ENCODE measurements at regions not wholly inside any gene's neighbourhood (a gene's known extent, or its start where the extent isn't known, plus 50 kb on each side); places are given as distances from the start of the nearest gene placed in this dataset.

GRCh38 chr13:50438351-50438750 is 405.1 kb downstream of the DLEU7 start:
- no peak overlapping the region for H3K4me3 ChIP-seq (ENCODE audit: low read depth, low read length)
- in situ Hi-C loops (cut with HindIII; ENCODE audit: low sequenced_read_pairs) = no loop called here
- DNase-seq (ENCODE audit: low read depth) = no peak
- TF ChIP-seq CTCF (IDR thresholded peaks at IDR 0.05; ENCODE audit: low read depth, low read length, missing control alignments) = no peak

- in situ Hi-C loops (cut with HindIII; ENCODE audit: low sequenced_read_pairs) = no loop called here
- no peak for DNase-seq (ENCODE audit: low read depth)
- no peak overlapping the region for H3K4me3 ChIP-seq (ENCODE audit: low read depth, low read length)
- no peak for TF ChIP-seq CTCF (IDR thresholded peaks at IDR 0.05; ENCODE audit: low read depth, low read length, missing control alignments)
These were observed 402.4 kb downstream of the DLEU7 start for GRCh38 chr13:50441130-50441529.

- TF ChIP-seq CTCF (IDR thresholded peaks at IDR 0.05; ENCODE audit: low read depth, low read length, missing control alignments) = no peak
- no peak overlapping the region for H3K4me3 ChIP-seq (ENCODE audit: low read depth, low read length)
- DNase-seq (ENCODE audit: low read depth) = peak; percentile 42
- in situ Hi-C loops (cut with HindIII; ENCODE audit: low sequenced_read_pairs) = no loop called here
These were observed 398.8 kb downstream of the DLEU7 start for GRCh38 chr13:50444726-50445125.

- H3K4me3 ChIP-seq (ENCODE audit: low read depth, low read length) = no peak overlapping the region
- TF ChIP-seq CTCF (IDR thresholded peaks at IDR 0.05; ENCODE audit: low read depth, low read length, missing control alignments) = no peak
- DNase-seq (ENCODE audit: low read depth) = no peak
- in situ Hi-C loops (cut with HindIII; ENCODE audit: low sequenced_read_pairs) = no loop called here
These were observed 396.9 kb downstream of the DLEU7 start for GRCh38 chr13:50446611-50447010.

- TF ChIP-seq CTCF (IDR thresholded peaks at IDR 0.05; ENCODE audit: low read depth, low read length, missing control alignments) = no peak
- in situ Hi-C loops (cut with HindIII; ENCODE audit: low sequenced_read_pairs) = no loop called here
- no peak overlapping the region for H3K4me3 ChIP-seq (ENCODE audit: low read depth, low read length)
- DNase-seq (ENCODE audit: low read depth) = no peak
These were observed 394.9 kb downstream of the DLEU7 start for GRCh38 chr13:50448535-50448998.

- no peak for TF ChIP-seq CTCF (IDR thresholded peaks at IDR 0.05; ENCODE audit: low read depth, low read length, missing control alignments)
- no peak for DNase-seq (ENCODE audit: low read depth)
- H3K4me3 ChIP-seq (ENCODE audit: low read depth, low read length) = no peak overlapping the region
- in situ Hi-C loops (cut with HindIII; ENCODE audit: low sequenced_read_pairs) = no loop called here
These were observed 394.0 kb downstream of the DLEU7 start for GRCh38 chr13:50449465-50449864.

- no peak for TF ChIP-seq CTCF (IDR thresholded peaks at IDR 0.05; ENCODE audit: low read depth, low read length, missing control alignments)
- no peak overlapping the region for H3K4me3 ChIP-seq (ENCODE audit: low read depth, low read length)
- in situ Hi-C loops (cut with HindIII; ENCODE audit: low sequenced_read_pairs) = no loop called here
- no peak for DNase-seq (ENCODE audit: low read depth)
These were observed 393.2 kb downstream of the DLEU7 start for GRCh38 chr13:50450279-50450678.

All from astrocyte of the cerebellum (primary cell).